ENCODE measurements at regions not wholly inside any gene's neighbourhood (a gene's known extent, or its start where the extent isn't known, plus 50 kb on each side); places are given as distances from the start of the nearest gene placed in this dataset.
"Not testable (repeated sequence)": the region's sequence is repeated elsewhere in the genome, so short reads cannot be mapped to it uniquely, and the experiment has no call there.

GRCh38 chr14:105641075-105641937 lies 114.9 kb downstream of the TMEM121 start:
- no peak for DNase-seq

- not testable (repeated sequence) for DNase-seq
Observed at GRCh38 chr14:105641951-105642350, 115.6 kb downstream of the TMEM121 start.

DNA sequence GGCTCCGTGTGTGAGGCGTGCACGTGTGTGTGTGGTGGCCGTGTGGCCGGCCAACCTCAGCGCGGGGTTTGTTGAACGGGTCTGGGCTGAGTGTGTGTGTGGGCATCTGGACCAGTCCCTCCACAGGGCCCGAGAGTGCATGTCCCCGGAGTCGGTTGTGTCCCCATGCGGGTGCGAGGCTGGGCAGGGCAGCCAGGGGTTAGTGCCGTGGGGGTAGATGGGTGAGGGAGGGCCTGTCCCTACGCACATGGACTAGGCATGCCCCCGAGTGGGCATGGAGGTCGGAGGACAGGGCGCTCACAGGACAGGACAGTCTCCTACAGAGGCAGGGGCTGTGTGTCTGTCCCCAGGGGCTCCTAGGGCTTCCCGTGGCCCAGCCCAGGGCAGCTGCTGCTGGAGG lies 116.1 kb downstream of the TMEM121 start:
- not testable (repeated sequence) for DNase-seq

DNA sequence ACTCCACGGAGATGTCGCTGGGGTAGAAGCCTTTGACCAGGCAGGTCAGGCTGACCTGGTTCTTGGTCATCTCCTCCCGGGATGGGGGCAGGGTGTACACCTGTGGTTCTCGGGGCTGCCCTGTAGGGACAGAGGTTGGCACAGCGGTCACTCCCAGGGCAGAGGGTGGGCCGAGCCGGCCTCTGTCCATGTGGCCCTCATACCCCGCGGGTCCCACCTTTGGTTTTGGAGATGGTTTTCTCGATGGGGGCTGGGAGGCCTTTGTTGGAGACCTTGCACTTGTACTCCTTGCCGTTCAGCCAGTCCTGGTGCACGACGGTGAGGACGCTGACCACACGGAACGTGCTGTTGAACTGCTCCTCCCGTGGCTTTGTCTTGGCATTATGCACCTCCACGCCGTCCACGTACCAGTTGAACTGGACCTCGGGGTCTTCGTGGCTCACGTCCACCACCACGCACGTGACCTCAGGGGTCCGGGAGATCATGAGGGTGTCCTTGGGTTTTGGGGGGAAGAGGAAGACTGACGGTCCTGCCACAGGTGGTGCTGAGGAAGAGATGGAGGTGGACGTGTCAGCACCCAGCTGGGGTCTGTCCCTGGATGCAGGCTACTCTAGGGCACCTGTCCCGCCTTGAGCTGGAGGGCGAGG lies 117.1 kb downstream of the TMEM121 start:
- DNase-seq = not testable (repeated sequence)

- not testable (repeated sequence) for DNase-seq
Observed at GRCh38 chr14:105644053-105644435, 117.7 kb downstream of the TMEM121 start.

DNA sequence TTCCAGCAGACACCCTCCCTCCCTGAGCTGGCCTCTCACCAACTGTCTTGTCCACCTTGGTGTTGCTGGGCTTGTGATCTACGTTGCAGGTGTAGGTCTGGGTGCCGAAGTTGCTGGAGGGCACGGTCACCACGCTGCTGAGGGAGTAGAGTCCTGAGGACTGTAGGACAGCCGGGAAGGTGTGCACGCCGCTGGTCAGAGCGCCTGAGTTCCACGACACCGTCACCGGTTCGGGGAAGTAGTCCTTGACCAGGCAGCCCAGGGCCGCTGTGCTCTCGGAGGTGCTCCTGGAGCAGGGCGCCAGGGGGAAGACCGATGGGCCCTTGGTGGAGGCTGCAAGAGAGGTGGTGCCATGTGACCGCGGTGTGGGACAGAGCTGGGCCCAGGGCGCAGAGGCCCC lies 118.1 kb downstream of the TMEM121 start:
- not testable (repeated sequence) for DNase-seq

DNA sequence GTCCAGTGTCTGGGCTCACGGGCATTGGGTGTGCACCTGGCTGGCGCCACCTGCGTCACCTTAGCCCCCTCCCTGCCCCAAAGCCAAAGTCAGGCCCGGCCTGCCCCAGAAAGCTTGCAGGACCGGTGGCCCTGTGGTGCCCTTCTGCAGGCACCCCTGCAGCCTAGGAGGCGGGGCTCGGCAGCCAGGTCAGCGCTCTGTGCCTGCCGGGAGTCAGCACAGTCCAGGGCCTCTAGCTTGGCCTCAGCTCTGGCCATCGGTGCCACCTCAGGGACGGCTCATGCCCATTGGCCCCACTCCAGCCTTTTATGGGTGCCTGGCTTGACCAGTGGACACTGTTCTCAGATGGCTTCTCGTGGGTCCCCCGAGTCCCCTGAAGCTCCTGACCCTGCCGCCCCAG lies 118.5 kb downstream of the TMEM121 start:
- not testable (repeated sequence) for DNase-seq

GRCh38 chr14:105645389-105645788 lies 119.0 kb downstream of the TMEM121 start:
- not testable (repeated sequence) for DNase-seq

DNA sequence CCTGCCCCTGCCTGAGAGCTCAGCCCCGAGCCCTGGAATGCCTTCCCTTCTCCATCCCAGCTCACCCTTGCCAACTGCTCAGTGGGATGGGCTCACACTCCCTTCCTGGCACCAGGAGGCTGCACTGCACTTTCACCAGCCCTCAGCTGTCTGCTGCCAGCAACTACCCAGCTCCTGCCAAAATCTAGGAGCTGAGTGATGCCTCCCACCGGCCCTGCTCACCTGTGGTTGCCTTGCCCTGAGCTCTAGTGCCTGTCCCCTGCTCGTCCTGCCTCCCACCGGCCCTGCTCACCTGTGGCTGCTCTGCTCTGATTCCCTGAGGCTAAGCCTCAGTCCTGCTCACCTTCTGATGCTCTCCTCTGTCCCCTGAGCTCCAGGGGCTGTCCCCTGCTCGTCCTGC lies 119.8 kb downstream of the TMEM121 start:
- no peak for DNase-seq

DNA sequence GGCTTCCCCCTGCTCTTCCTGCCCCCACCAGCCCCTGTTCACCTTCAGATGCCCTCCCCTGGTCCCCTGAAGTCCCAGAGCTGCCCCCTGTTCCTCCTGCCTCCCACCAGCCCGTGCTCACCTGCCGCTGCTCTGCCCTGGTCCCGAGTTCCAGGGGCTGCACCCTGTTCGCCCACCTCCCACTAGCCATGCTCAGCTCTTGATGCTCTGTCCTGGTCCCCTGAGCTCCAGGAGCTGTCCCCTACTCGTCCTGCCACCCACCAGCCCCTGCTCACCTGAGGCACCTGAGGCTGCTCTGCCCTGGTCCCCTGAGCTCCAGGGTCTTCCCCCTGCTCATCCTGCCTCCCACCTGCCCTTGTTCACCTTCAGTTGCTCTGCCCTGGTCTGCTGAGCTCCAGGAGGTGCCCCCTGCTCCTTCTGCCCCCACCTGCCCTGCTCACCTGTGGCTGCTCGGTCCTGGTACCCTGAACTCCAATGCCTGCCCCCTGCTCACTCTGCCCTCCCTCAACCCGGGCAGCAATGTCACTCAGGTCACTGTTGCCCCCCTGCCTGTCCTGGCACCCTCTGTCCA lies 120.4 kb downstream of the TMEM121 start:
- DNase-seq = not testable (repeated sequence)

GRCh38 chr14:105647426-105647783 lies 121.0 kb downstream of the TMEM121 start:
- not testable (repeated sequence) for DNase-seq

DNA sequence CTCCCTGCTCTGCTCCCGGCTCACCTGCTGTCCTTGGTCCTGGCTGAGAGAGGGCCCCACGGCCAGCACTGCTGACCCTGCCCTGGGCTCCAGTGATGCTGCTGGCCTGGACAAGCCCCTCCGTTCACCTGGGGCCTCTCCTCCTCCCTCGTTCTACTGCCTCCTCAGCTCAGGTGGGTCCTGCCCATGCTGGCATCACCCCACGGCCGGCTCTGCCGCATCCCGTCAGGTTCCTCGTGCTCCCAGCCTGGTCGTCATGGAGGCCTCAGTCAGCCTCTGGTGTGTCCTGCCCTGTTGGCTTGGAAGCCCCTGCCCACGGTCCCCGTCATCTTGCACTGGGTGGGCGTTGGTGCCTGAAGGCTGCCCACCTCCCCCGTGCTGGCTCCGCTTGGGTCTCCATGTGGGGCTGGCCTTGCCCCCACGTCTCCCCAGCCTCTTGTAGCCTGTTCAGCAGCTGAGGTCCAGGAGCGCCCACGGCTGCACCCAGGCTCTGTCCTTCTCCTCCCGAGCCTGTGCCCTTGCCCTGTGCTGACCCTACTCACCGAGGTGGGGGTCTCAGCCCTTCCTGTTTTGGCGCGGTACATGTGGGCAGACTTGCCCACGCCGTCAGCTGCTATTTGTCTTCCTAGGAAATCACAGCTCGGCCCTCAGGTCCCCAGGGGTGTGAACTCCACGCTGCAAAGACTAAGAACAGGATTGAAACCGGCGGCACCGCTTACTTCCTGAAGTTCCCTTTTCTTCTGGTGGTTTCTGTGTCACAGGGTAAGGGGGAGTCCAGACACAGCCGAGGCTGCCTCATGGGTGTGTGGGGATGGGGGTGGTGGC lies 121.6 kb downstream of the TMEM121 start:
- DNase-seq = no peak

DNA sequence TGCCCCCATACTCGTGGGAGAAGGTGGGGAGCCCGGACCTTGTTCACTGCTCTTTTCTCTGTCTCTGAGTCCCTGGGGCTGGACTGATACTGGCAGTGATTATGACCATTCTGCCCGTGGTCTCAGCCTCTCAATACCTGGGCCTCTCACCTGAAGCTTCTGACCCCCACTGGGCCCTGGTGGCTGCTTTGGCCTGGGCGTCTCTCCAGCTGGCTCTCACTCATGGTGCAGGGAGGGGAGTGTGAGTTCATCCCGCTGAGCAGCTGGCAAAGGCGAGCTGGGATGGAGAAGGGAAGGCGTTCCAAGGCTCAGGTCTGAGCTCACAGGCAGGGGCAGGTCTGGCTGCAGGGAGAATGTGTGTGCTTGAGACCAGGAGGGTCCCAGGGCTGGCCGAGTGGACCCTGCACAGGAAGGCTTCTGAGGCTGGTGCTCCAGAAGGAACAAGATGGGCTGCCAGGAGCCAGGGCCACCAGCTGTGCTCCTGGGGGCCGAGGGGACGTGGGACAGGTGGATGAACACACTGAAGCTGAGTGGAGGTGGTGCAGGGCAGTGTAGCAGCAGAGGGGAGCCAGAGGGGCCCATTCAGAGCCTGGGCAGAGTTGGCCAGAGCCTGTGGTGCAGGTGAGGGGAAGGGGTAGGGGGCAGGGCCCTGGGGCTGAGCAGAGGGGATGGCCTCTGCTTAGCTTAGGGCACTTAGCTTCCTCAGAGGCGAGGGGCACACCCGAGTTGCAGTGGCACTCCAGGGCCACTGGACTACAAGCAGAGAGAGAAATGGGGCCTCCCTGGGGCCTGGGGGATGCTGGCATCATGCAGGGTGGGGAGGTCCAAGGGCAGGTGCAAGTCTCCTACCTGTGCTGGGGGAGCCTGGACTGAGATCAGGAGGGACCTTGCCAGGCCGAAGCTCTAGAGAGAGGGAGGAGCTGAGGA lies 122.5 kb downstream of the TMEM121 start:
- not testable (repeated sequence) for DNase-seq

DNA sequence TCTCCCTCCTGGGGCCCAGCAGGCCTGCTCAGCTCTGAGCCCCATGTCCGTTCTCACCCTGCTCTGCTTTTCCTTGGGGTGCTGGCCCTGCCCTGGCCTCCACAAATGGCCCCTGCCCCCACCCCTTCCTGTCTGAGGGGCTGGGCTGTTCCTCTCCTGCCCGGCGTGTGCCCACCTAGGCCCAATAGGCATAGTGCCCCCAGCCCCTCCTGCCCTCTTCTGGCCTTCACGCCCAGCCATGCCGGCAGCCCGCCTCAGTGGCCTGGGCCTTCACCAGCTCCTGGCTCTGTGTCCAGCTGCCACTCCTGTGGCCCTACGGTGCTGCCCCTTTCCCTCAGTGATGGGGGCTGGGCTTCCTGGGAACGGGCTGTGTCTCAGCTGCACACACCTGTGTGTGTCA lies 125.9 kb downstream of the TMEM121 start:
- not testable (repeated sequence) for DNase-seq

DNA sequence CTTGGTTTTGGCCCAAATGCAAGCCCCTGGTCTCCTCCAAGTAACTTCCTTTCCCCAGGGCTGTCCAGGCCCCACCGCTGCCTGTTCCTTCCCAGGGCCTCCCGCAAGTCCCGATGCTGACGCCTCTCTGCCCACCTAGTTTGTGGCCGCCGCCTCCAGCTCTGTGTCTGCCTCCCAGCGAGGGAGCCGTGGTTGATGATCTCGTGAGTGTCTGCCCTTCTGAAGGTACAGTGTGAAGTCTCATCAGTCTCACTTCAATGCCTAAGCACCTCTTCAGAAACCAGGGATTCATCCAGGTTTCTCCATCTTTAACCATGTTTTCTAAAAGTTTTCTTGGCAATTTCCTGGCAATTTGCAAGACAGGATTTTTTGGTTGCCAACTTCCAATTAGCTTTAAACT lies 127.5 kb downstream of the TMEM121 start:
- DNase-seq = not testable (repeated sequence)

DNA sequence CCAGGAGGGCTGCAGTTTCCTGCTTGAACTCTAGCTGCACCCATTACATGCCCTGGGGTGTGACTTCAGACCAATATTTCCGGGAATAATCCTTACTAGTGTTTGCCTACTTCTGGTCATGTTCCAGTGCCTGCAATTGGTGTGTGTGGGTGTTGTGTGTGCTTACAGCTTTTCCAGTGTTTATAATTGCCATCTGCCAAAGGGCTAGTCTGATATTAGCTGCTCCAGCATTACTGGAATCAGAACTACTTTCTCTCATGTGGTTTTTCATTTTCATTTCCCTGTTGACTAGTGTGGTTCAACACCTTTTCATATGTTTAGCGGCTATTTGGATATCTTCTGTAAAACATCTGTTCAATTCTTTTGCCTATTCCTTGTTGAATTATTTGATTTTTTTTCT lies 132.9 kb downstream of the TMEM121 start:
- not testable (repeated sequence) for DNase-seq

DNA sequence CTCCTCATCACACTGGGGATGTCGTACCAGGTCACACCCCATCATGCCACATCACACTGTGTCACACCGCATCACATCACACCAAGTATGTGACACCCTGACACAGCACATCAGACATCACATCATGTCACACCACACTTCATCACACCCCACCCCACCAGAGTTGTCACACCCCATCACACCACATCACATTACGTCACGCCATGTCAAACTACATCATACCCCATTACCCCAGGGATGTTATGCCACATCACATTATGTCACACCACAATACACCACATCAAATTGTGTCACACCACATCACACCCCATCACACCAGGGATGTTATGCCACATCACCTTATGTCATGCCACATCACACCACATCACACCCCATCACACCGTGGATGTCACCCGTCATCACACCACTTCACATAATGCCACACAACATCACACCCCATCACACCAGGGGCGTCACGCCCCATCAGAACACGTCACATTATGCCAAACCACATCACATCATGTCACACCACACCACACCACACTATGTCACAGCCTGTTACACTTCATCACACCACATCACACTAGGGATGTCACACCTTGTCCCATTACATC lies 133.6 kb downstream of the TMEM121 start:
- no peak for DNase-seq

GRCh38 chr14:105660816-105661531 lies 134.6 kb downstream of the TMEM121 start:
- no peak for DNase-seq

GRCh38 chr14:105662043-105662442 lies 135.7 kb downstream of the TMEM121 start:
- DNase-seq = not testable (repeated sequence)

- DNase-seq = not testable (repeated sequence)
Observed at GRCh38 chr14:105662592-105662991, 136.2 kb downstream of the TMEM121 start.

GRCh38 chr14:105663323-105663722 lies 136.9 kb downstream of the TMEM121 start:
- DNase-seq = not testable (repeated sequence)

All from NCI-H510A treated with DMSO at 0.1 percent for 48 hours (cell line).